HUES64 (cell line): ENCODE measurements at regions not wholly inside any gene's neighbourhood (a gene's known extent, or its start where the extent isn't known, plus 50 kb on each side); places are given as distances from the start of the nearest gene placed in this dataset.
"Not testable (repeated sequence)": the region's sequence is repeated elsewhere in the genome, so short reads cannot be mapped to it uniquely, and the experiment has no call there.

Experiments
- H3K27ac ChIP-seq: 2 replicates; pipeline ENCODE4 v1.7.0; 2013; ENCODE audit warnings: low read depth, low read length, inconsistent platforms
- H3K27me3 ChIP-seq: 2 replicates; pipeline ENCODE4 v1.6.1; 2013; ENCODE audit warnings: mild to moderate bottlenecking, low read length; ENCODE audit not compliant: insufficient read depth
- H3K36me3 ChIP-seq: 2 replicates; pipeline ENCODE4 v1.6.1; 2013; ENCODE audit warnings: mild to moderate bottlenecking, low read length; ENCODE audit not compliant: insufficient read depth
- H3K4me1 ChIP-seq: 2 replicates; pipeline ENCODE4 v1.6.1; 2013; ENCODE audit warnings: mild to moderate bottlenecking, low read length, moderate library complexity; ENCODE audit not compliant: insufficient read depth
- H3K4me3 ChIP-seq: 2 replicates; pipeline ENCODE4 v1.5.1; 2013; ENCODE audit warnings: mild to moderate bottlenecking, low read length, moderate library complexity
- H3K9ac ChIP-seq: 2 replicates; pipeline ENCODE4 v1.6.1; 2013; ENCODE audit warnings: mild to moderate bottlenecking, low read depth, low read length
- H3K9me3 ChIP-seq: 2 replicates; pipeline ENCODE4 v1.6.1; 2013; ENCODE audit warnings: low read depth, low read length; ENCODE audit not compliant: insufficient read depth
- WGBS: fragments of 150-250, 120-280 bp; methylation state at CpG from one replicate; pipeline ENCODE4 v1.1.7; 2013; ENCODE audit warnings: missing lambda C conversion rate; 5-methylcytosine and 5-hydroxymethylcytosine counted together

DNA sequence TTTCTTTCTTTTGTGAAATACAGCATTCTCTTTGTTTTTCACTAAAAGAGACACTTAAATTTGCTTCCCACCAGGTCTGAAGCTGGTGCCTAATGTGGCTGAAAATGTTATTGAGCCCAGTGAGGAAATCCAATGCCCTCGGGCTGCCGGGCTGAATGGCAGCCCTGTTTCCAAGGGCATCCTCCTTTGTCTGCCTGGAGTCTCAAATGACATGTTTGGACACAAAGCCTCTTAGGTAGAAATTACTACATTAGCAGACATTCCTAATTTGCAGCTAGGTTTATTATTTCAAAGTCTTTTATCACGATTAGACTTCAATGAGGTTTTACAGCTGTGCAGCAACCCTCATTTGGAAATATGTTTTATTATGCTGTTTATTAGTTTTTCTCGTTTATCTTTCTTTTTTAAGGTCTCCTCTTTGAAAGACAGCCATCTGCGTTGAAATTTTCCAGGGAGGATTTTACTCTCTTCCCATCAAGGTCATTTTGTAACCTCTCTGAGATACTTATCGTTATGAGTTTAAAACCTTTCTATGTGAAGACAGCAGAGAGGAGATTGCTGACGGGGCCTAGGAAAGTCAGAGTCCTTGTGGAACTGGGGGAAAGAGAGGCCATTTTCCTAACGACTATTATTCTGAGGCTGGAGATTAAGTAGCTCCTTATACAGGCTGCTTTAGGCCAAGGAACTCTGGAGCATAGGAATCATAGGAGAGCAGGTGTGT, 59.0 kb upstream of the ZNF532 start:
- WGBS: 78% methylated on average over 8 of the region's 8 CpGs

DNA sequence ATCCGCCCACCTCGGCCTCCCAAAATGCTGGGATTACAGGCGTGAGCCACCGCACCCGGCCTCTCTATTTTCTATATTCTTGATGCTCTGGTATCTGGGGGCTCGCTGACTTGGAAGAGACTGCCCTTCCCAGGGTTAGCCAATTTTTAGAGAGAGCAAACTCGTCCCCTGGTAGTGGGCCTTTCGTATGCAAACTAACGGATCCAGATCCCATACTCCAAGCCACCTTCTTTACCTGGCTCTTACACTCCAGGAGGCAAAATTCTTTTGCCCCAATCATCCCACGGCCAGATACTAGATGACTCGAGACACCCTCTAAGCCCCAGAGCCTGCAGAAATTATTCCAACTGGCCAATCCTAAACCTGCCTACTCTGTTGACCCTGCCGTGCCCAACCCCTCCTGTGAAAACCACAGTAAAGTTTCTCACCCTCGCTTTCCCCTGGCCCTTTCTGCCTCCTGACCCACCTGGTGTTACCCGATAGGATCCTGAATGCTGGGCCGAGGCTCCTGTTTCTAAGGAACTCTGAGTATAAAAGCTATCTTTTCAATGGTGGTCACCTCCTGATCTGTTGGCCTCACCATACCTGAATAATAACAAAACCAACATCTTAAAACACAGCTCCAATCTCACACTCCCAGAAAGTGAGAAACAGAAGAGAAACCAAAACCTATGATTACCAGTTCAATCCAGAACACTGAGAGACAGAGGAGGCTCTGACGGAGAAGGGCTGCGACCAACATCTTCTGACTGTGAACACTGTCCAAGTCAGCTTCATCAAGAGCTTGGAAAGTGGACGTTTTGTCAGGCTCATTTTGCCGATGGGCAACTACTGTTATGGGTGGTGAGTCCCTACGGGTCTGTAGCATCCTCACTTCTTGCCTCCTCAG, 57.6 kb upstream of the ZNF532 start:
- no peaks in the 10 kb centered on the region for H3K27me3 ChIP-seq
- peaks cover 26% of the 10 kb centered on the region for H3K4me1 ChIP-seq
- H3K9me3 ChIP-seq: no peaks in the 10 kb centered on the region
- H3K27ac ChIP-seq: peak overlapping the region; percentile 43; the same call in 1 of the 2 replicates
- H3K36me3 ChIP-seq: no peaks in the 10 kb centered on the region
- H3K4me3 ChIP-seq: no peak overlapping the region
- 82% methylated on average over 20 of the region's 20 CpGs for WGBS
- H3K9ac ChIP-seq: no peak overlapping the region

More for the DNA sequence above, 59.0 kb upstream of the ZNF532 start:
- no peaks in the 10 kb centered on the region for H3K36me3 ChIP-seq
- H3K9me3 ChIP-seq: no peaks in the 10 kb centered on the region
- peak overlapping the region; percentile 48; the same call in 1 of the 2 replicates for H3K27ac ChIP-seq
- no peak overlapping the region for H3K4me3 ChIP-seq
- no peaks in the 10 kb centered on the region for H3K27me3 ChIP-seq
- H3K4me1 ChIP-seq: peaks cover 30% of the 10 kb centered on the region
- H3K9ac ChIP-seq: no peak overlapping the region

DNA sequence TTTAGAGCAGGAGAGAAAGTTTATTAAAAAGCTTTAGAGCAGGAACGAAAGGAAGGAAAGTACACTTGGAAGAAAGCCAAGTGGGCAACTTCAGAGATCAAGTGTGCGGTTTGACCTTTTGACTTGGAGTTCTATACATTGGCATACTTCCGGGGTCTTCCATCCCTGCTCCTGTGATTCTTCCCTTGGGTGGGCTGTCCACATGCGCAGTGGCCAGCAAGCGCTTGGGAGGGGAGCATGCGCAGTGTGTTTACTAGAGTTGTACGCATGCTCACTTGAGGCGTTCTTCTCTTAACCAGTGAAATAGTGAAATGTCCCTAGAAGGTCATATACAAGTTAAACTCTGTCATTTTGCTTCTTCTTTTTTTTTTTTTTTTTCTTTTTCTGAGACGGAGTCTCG, 56.9 kb upstream of the ZNF532 start:
- Histone ChIP-seq H3K27me3 (no peaks in the 10 kb centered on the region), H3K4me1 (peaks cover 26% of the 10 kb centered on the region), H3K36me3 (no peaks in the 10 kb centered on the region), H3K27ac (no peak overlapping the region; the same call in 1 of the 2 replicates), H3K9ac (no peak overlapping the region), H3K9me3 (no peaks in the 10 kb centered on the region), H3K4me3 (no peak overlapping the region)
- 96% methylated on average over 10 of the region's 10 CpGs for WGBS

DNA sequence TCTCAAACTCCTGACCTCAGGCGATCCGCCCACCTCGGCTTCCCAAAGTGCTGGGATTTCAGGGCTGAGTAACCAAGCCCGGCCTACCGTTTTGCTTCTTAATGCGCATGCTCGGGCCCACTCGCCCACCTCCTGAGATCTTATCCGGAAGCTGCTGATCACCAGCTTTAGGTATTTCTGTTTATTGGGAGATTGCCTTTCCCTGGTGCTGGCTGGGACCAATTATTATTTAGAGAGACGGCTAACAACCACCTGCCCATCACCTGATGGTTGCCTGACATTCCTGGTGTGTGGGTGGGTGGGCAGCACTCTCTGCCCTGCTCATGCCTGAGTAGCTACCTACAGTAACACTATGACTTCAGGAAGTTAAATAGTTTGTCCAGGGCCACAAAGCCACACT, 56.3 kb upstream of the ZNF532 start:
- H3K4me3 ChIP-seq: no peak overlapping the region
- H3K4me1 ChIP-seq: peaks cover 26% of the 10 kb centered on the region
- H3K9ac ChIP-seq: no peak overlapping the region
- H3K27me3 ChIP-seq: no peaks in the 10 kb centered on the region
- no peaks in the 10 kb centered on the region for H3K36me3 ChIP-seq
- H3K27ac ChIP-seq: peak overlapping the region; percentile 56; the same call in 1 of the 2 replicates
- H3K9me3 ChIP-seq: no peaks in the 10 kb centered on the region
- 47% methylated on average over 10 of the region's 10 CpGs for WGBS

DNA sequence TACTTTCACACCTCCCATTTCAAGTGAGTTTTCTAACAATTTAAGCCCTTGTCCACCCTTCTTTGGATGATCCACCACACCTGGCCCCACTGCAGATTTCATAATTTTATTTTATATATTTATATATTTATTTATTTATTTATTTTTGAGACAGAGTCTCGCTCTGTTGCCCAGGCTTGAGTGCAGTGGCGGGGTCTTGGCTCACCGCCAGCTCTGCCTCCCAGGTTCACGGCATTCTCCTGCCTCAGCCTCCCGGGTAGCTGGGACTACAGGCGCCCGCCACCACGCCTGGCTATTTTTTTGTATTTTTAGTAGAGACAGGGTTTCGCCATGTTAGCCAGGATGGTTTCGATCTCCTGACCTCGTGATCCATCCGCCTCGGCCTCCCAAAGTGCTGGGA, 52.8 kb upstream of the ZNF532 start:
- not testable (repeated sequence) for H3K9me3 ChIP-seq, H3K27me3 ChIP-seq, H3K36me3 ChIP-seq, H3K27ac ChIP-seq, H3K9ac ChIP-seq, H3K4me3 ChIP-seq
- peaks cover 14% of the 10 kb centered on the region for H3K4me1 ChIP-seq
- WGBS: 97% methylated on average over 13 of the region's 13 CpGs

DNA sequence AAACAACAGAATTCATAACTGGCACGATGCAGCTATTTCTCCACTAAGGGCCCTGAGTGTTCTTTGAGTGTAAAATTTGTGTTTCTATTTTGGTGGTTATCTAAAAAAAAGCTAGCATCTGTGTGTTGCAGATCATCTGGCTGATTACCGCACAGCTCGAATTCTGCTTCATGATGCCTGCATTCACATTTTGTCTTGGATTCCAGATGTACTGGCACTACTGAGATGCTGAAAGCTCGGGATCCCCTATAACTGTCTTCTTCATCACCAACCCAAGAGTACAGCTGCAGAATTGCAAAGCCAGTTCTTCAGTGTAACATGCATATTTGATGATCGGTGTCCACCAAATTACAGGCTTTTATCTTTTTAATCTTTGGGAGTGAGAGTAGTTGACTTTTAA, 51.6 kb upstream of the ZNF532 start:
- H3K27me3 ChIP-seq: no peaks in the 10 kb centered on the region
- H3K4me1 ChIP-seq: peaks cover 5% of the 10 kb centered on the region; the same call in 1 of the 2 replicates
- no peak overlapping the region for H3K9ac ChIP-seq
- H3K9me3 ChIP-seq: no peaks in the 10 kb centered on the region
- H3K36me3 ChIP-seq: no peaks in the 10 kb centered on the region
- WGBS: 95% methylated on average over 5 of the region's 5 CpGs
- H3K4me3 ChIP-seq: no peak overlapping the region
- H3K27ac ChIP-seq: no peak overlapping the region

DNA sequence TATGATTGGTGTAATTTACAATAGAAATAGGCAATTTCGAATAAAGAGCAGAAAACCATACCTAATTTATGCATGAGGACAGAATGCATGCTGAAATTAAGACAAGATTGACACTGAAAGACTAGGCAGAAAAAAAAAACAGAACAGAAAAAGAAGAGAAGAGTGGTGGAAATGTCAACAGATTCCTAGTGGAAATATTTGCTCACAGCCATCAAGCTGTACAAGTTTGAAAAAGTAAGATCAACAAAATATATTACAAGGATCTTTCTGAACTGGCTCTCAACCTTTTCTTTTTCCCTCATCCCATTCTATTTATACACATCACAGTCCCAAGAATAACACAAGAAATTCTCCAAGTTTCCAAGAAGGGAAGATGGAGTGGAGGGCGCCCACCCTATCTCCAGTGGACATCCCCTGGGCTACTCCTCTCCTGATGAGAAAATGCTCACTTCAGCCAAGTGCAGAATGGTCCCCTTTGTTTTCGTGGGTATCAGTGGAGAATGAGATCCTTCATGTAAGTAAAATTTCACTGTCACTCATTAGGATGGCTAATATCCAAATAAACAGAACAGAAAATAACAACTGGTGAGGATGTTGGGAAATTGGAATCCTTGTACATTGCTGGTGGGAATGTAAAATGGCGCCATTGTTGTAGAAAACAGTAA, 51.0 kb upstream of the ZNF532 start:
- H3K27ac ChIP-seq: no peak overlapping the region
- 91% methylated on average over 4 of the region's 4 CpGs for WGBS
- no peaks in the 10 kb centered on the region for H3K27me3 ChIP-seq
- H3K36me3 ChIP-seq: no peaks in the 10 kb centered on the region
- no peaks in the 10 kb centered on the region for H3K9me3 ChIP-seq
- H3K9ac ChIP-seq: no peak overlapping the region
- no peak overlapping the region for H3K4me3 ChIP-seq
- H3K4me1 ChIP-seq: peaks cover 2% of the 10 kb centered on the region; the same call in 1 of the 2 replicates

DNA sequence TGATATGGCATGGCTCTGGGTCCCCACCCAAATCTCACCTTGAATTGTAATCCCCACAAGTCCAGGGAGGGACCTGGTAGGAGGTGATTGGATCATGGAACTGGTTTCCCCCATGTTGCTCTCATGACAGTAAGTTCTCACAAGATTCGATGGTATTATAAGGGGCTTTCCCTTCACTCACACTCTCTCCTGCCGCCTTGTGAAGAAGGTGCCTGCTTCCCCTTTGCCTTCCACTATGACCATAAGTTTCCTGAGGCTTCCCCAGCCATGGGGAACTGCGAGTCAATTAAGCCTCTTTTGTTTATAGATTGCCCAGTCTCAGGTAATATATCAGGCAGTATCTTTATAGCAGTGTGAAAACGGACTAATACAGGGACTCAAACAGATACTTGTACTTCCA, 50.4 kb upstream of the ZNF532 start:
- Histone ChIP-seq H3K4me3 (no peak overlapping the region), H3K27me3 (no peaks in the 10 kb centered on the region), H3K27ac (no peak overlapping the region), H3K36me3 (no peaks in the 10 kb centered on the region), H3K9ac (no peak overlapping the region), H3K4me1 (no peaks in the 10 kb centered on the region; the same call in none of the 2 replicates), H3K9me3 (no peaks in the 10 kb centered on the region)
- WGBS: 90% methylated on average over 4 of the region's 4 CpGs
